ENCODE measurements at regions not wholly inside any gene's neighbourhood (a gene's known extent, or its start where the extent isn't known, plus 50 kb on each side); places are given as distances from the start of the nearest gene placed in this dataset.

DNA sequence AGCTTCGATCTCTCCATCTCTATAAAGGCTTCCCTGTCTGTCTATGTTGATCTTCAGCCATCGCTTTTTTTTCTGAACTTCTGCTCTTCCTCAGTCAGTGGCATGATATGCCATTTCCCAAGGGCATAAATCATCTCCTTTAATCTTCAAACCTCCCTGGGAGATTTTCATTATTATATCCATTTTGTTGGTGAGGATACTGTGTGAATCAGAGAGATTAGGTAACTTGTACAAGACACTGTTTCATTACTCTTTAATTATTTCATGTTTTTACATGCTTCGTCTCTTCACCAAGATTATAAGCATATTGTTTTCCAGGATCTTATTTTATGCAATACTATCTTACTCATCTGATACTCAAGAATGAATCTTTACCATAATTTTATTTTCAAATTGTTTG, 124.8 kb upstream of the ATP11B start:
- DNase-seq: no peak

DNA sequence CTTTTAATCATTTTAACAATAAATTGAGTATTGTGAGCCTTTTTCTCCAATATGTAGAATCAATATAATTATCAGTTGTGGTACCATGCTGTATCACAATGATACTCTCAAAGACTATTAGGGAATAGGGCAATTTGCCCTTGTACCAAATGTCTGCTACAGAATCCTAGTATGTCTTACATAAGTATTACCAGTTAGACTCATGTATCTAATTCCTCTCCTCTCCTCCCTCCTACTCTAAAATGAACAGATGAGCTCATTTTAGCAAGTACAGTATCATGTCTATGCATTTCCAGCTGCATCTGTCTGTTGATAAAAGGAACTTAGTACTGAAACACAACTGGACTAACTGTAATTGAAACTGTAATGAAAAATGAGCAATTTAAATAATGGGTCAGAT, 124.3 kb upstream of the ATP11B start:
- DNase-seq: no peak

DNA sequence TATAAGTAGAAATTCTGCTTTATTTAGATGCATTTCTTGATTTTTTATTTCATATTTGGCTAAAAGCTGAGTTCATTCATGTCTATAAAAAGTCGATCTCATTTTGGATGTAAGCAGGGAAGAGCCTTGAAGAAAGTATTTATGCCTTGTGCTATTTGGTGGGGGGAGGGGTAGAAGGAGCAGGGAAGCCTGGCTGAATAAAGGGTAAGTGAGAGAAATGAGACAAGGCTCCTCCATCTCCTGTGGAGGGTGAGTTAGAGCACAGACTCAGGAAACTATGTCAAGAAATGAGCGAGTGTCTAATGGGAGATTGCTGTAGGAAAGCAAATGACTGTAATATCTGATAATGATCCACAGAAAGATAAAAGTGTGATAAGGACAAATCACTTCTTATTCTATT, 121.8 kb upstream of the ATP11B start:
- no peak for DNase-seq

DNA sequence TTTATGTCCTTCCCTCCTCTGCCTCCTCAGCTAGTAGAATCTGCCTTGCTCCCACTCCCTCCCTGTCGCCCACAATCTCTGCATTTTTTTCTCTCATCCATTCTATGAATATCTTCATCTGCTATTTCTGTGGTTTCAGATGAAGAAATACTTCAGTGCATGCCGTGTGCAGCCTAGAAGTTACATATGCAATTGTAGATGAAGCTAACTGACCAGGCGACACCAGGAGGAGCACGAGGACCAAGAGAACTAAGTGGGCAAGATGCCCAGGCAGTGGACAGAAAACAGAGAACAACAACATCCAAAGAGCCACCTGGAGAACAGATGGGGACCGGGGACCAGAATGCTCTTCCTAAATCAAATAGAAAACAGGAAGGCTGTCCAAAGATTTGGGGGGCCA, 121.4 kb upstream of the ATP11B start:
- no peak for DNase-seq

DNA sequence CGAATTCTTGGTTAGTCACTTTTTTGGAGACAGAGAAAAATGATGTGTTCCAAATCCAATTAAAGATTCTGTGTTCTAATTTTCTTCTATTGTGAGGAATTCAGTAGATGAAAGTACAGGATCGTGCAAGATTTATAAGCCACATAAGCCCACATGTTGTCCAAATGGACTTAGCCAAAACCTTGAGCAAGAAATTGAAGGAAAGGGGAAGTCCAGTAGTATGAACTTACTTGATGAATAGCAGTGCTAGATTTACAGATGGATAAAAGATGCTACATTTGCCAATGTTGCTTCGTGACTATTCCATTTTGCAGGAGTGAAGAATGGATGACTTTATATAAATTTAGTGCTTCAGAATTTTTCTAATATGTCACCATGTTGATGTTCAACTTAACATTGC, 120.0 kb upstream of the ATP11B start:
- DNase-seq: no peak

DNA sequence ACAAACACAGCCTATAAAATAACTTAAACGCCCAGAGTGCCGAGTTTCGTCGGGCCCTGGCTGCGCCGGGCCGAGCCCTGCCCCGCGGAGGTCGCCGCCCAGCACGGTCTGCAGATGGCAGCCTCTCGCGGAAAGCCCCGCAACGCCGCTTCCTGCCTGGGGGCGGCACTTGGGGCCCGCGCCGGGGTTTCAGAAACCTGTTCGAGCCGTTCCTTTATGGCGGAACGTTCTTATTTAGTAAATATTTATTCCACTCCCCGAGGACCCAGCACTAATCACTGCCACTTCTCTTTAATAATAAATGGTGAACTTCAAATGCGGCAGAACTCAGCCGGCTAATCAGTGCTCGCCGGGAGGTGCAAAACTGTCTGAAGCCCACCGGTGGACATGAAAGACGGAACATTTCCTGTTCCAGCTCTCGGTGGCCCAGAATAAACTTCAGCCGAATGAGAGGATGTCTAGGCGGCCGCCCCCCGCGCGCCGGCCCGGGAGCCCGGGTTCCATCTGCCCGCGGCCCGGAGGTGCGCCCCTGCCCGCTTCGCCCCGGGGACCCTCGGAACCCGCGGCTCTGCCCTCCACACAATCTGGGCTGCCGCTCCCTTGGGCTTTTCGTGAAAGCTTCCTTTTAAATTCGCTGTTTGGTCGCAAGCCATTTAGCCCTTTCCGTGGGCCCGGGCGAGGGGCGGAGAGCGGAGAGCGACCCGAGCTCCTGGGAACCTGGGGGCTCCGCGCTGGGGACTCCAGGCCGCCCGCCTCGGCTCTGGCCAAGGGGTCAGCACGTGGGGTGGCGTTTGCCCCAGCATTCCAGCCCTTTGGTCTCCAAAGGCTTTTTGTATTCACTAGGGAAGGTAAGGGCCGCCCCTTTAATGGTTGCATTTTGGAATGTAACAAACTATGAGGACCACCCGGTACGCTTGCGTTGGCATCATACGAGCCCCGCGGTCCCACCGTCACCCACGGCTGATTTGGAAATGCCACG, 110.8 kb upstream of the ATP11B start:
- no peak for DNase-seq

DNA sequence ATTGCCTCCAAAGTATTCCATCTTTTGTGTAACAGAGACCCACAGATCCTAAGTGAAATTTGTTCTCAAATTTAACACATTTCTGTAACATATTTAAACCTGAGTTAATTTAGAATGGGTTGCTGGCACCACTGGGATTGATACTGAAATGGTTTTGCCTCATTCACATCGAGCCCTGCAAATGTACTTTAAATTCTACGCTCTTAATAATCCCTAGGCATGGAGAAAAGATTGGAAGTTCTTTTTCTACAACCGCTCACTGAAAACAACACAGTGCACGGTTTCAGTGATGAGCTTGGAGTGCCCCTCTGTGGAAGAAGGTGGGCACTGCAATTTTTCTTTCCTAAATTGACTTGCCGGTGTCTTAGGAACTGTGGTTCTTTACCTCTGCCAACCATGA, 109.9 kb upstream of the ATP11B start:
- peak in 1 of 2 donors; percentile 39 for DNase-seq

DNA sequence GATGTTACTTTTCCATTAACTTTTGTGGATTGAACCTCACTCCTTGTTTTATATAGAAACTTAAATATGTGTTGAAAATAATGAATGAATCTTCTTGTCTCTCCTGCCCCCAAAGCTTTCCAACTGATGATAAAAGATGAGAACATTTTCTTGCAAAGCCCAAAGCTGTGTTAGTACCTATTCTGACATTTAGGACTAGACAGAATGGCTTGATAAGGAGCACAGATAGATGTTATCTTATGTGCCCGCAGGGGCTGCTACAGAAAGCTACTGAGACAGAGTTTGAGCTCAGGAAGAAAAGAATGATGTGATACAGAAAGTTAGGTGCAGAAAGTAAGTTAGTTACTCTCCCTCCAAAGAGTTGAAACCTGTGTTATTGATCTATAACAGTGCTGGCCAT, 109.4 kb upstream of the ATP11B start:
- no peak for DNase-seq

DNA sequence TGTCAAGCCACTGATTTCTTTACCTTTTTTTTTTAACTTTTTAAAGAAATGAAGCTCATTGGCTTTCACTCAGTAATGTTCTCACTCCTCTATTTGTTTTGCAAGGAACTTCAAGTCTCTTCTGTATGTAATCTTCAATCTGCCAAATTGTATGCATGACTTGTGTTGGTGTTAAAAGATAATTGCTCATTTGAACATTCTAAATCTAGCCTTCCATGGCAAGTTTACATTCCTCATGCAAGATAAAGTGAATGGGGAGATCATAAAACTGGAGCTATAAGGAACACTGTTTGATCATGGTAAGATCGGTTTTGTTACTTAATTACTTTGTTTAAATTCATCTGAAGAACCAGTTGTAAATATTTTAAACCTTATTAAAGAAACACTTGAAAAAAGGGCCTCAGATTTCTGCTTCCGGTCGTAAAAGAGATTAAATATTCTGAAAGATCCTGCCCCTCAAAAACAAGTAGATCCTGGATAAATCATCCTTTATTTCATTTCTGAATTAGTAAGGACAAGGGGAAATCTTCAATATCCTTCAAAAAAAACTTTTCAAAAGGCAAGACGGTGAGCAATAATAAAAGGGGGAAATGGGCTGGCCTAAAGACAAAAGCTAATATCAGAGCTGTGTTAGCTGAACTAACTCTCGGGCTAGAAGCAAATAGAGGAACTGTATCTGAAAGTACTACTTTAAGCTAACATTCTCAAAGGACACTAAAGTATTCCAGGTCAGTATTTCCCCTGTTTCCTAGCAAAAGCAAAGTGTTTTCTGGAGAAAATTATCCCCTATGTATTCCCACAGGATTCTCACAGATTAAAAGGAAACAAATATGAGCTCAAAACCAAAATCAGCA, 107.0 kb upstream of the ATP11B start:
- DNase-seq: no peak

DNA sequence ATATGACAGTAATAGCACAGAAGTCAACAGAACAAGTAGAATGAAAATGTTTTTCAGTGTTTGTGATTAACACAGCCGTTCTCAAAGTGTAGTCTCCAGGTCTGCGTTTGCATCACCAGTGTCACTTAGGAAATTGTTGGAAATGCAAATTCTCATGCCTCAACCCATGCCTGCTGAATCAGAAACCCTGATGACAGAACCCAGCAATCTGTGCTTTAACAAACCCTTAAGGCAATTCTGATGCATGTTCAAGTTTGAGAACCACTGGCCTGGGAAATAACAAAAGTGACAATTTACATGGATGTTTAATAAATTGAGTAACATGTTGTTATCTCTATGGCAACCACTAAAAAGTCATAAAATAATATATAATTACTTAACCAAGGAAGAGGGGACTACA, 103.1 kb upstream of the ATP11B start:
- no peak for DNase-seq

DNA sequence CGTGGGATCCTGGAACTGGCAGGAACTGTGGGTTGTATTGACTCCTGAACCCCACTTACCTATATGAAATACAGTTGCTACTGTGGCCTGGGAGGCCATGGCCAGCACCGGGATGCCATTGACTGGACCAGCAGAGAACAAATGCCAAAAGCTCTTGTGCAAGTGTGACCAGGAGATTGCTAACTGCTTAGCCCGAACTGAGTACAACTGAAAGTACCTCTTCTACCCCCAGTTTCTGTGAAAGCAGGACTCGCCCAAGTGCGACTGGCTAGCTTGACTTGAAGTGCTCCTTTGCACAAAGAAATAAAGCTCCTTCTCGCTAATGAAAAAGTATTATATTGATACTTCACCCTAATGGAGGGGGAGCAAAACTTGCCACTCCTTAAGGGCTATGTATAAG, 101.3 kb upstream of the ATP11B start:
- DNase-seq: no peak

DNA sequence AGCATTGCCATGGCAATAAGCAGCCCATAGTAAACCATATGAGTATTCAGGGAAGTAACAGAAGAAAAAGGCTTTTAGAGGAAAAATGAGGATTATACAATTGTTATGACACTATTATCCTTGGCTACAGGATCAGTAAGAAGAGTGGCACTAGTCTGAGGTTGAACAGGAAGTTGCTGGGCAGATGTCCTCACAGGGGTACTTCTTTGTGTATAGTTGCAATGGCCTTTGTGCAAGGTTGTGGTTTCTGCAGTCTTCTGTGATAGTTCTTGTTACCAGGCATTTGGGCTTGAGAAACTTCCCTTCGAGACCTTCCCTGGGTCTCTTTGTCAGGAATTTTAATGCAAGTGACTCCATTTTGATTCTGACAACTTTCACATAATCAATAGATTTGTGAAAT, 100.6 kb upstream of the ATP11B start:
- DNase-seq: no peak

DNA sequence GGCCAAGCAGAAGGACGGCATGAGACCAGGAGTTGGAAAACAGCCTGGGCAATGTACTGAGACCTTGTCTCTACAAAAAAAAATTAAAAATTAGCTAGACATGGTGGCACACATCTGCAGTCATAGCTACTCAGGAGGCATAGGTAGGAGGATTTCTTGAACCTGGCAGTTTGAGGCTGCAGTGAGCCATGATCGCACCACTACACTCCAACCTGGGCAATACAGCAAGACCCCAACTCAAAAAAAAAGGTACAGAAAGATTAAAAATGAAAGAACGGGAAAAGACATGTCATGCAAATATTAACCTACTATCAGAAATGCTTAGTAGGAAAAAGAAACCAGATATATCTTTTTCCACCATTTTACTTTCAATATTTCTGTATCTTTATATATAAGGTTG, 99.6 kb upstream of the ATP11B start:
- no peak for DNase-seq

DNA sequence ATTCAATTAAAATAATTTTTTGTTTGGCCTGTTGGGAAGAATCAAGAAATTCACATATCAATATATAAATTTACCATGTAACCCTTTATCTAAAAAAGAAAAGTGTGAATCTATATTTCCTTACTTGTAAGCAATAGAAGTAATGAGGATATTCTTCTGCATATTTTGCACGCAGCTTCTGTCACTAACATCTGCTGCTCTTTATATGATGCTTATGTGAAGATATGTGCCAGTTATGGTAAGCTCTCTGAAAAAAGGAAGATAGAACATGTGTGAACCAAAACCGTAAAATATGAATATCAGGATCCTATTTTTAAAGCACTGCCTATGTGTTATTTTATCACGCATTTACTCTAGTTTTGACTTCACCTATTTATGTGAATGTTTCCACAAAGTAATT, 96.4 kb upstream of the ATP11B start:
- DNase-seq: no peak

DNA sequence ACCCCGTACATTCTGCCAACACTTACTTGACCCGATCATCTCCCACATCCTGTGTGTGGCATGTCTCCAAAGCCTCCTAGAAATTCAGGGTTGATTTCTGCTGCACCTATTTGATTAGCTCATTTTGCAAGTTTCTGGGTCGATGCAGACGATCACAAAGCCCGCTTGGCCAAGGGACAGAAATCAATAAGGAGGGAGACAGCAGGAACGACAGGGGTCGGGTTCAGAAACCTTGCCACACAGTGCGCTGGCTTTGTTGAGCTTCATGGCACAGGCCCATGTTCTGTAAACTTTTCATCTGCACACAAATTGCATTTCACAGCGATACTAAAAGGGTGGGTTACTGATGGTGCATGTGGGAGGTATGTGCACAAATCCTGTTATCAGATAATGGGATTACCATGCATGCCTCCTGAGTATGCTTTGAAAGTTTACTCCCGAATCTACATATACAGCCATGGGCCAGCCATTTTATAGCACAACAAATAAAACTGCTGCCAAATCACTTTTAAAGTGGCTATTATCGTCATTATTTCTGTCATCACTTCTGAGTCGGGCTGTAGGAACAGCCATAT, 95.9 kb upstream of the ATP11B start:
- DNase-seq: no peak

DNA sequence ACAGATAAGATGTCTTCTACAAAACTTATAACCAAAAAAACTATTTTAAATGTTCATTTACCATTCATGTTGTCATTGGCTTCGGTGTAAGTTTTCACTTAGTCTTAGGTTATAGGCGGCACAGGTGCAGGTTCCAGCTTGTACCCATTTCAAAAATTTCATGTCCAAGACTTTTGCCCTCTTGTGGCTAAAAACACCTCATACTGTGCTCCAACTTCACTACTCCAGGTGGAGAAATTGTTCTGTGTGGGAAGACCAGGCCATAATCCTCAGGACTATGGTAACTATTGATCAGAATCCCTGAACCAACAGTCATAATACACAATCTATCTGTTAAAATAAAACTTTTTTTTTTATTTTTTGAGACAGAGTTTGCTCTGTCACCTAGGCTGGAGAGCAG, 95.2 kb upstream of the ATP11B start:
- no peak for DNase-seq

DNA sequence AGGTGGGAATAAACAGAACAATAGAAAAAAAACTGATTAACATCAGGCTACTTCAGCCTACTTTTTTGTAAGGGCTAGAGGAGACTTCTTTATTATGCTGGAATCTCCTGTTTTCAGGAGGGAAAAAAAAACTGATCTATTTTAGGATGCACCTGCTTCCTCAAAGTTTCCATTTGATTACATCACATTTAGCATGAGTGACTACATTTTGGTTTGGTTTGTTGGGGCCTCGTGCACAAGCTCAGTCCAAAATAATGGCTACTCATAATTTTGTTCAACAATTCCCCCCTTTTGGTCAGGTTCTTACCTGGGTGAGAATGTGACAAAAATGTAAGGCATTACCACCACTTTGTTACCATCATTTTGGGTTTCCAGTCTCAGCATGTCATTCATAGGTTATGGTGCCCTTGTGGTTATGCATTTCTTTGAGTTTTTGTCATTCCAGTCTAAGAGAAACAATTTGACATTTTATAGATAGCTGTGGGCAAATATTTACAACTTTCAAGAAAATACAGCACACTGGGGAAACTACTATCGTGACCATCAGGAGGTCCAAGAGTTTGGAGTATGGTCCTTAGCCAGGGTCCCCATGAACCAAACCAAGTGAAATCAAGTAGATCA, 93.6 kb upstream of the ATP11B start:
- no peak for DNase-seq

DNA sequence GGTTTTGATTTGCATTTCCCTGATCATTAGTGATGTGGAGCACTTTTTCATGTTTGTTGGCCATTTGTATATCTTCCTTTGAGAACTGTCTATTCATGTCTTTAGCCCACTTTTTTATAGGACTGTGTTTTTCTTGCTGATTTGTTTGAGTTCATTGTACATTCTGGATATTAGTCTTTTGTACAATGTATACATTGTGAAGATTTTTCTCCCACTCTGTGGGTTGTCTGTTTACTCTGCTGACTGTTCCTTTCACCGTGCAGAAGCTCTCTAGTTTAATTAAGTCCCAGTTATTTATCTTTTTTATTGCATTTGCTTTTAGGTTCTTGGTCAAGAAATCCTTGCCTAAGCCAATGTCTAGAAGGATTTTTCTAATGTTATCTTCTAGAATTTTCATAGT, 91.1 kb upstream of the ATP11B start:
- DNase-seq: no peak

DNA sequence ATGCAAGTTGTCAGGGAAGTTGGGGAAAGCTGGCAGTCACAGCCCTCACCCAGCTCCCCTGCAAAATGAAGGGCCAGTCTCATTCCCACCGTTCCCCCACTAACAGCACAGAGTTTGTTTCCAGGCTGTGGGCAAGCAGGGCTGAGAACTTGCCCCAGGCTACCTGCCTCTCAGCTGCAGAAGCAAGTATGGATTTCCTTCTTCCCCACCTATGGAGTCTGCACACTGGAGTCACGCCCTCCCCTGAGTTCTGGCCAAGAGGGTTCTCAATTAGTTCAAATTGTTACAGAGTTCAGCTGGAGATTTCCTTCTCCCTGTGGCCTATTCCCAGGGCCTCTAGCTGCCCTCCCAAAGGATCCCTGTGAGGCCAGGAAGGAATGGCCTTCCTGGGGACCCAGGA, 90.1 kb upstream of the ATP11B start:
- DNase-seq: no peak

DNA sequence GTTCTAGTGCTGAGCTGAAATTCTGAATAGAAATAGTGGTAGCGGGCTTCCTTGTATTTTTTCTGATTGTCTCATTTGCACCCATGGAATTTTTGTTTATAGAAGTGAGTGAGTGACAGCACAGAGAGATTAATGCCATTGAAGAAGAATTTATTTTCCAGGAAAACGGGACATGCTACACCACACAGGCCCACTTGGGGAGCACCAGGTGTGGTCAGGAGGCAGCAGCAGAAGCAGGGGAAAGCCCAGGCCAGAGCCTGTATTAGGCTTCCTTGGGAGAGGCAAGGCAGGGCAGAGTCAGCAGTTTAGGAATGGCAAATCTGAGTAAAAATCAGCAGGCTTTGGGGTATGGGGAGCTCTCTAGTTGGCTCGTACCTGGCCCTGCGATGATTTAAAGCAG, 88.4 kb upstream of the ATP11B start:
- no peak for DNase-seq

DNA sequence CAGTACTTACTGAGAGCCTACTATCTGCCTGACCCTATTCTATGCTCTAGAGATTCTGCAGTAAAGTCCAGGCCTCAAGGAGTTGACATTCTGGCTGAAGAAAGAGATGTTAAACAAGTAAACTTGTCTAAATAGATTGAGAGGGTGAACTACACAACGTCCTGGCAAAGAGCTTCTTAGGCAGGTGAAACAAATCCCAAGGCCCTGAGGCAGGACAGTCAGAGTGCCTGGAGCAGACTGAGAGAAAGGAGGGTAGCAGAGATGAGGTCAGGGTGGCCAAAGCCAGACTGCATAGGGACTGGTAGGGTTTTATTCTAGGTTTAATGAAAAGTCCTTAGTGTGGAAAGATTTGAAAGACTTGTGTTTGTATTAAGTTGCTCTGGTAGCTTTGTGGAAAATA, 84.5 kb upstream of the ATP11B start:
- no peak for DNase-seq

DNA sequence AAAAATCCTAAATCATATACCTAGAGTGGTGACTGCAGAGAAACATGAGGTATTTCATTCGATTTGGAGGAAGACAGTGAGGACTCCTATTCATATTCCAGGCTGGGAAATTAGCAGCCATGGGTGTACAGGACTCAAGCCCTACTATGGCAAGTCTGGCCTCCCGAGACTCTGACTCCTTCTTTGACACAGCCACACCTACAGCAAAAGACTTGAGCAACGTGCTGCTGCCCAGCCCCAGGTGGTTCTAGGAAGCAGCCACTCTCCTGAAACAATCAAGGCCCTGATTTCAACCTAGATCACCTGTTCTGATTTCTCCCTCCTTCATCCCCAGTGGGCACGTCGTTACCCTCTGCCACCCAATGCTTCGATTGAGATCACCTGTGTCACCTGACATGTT, 84.0 kb upstream of the ATP11B start:
- DNase-seq: no peak

DNA sequence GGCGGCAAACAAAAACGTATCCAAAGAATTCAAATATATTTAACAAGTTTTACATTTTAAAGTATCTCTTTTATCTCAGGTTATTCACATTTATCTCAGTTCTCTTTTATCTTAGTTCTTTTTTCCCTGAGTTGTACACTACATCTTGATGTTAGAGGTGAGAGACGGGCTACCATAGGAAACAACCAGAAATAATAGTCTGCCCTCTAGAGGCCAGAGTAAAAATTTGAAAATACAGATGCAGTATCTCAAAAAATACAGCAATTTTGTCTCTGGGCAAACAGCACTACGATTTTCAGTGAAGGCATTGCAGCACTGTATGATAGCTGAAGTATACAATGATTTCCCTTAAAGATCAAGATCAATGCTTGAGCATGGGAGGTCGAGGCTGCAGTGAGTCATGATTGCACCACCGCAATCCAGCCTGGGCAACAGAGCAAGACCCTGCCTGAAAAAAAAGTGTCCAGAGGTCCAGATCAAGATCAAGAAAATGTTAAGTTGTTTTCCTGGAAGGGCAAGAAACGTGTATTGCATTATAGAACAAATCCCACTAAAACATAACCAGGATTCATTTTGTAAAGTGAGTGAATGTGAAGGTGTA, 82.6 kb upstream of the ATP11B start:
- DNase-seq: no peak
